ENCODE measurements at regions not wholly inside any gene's neighbourhood (a gene's known extent, or its start where the extent isn't known, plus 50 kb on each side); places are given as distances from the start of the nearest gene placed in this dataset.

- no peaks in the 10 kb centered on the region for H3K36me3 ChIP-seq
- intact Hi-C loops (cut with DNase I), result no loop called here
- peaks cover 6% of the 10 kb centered on the region for H3K9me3 ChIP-seq
- H3K27ac ChIP-seq, result no peak overlapping the region
- TF ChIP-seq POLR2A (IDR thresholded peaks at IDR 0.05) (no peak), POLR2AphosphoS5 (IDR thresholded peaks at IDR 0.05; ENCODE audit: insufficient read depth in 1 of 2, low read depth in 1 of 2) (no peak), CTCF (IDR thresholded peaks at IDR 0.05) (no peak)
- DNase-seq (ENCODE audit: extremely low spot score in 2 of 2), result no peak
- H3K4me1 ChIP-seq, result no peaks in the 10 kb centered on the region
- no peak overlapping the region for H3K4me3 ChIP-seq
- no peaks in the 10 kb centered on the region for H3K27me3 ChIP-seq
These were observed 93.2 kb upstream of the PRR5 start for GRCh38 chr22:44608597-44609399.

- no peak overlapping the region for H3K27ac ChIP-seq
- TF ChIP-seq CTCF (IDR thresholded peaks at IDR 0.05) (no peak), POLR2AphosphoS5 (IDR thresholded peaks at IDR 0.05; ENCODE audit: insufficient read depth in 1 of 2, low read depth in 1 of 2) (no peak), POLR2A (IDR thresholded peaks at IDR 0.05) (no peak)
- H3K4me1 ChIP-seq, result no peaks in the 10 kb centered on the region
- intact Hi-C loops (cut with DNase I), result no loop called here
- H3K4me3 ChIP-seq, result no peak overlapping the region
- H3K27me3 ChIP-seq, result no peaks in the 10 kb centered on the region
- H3K9me3 ChIP-seq, result peaks cover 2% of the 10 kb centered on the region
- DNase-seq (ENCODE audit: extremely low spot score in 2 of 2), result no peak
- H3K36me3 ChIP-seq, result no peaks in the 10 kb centered on the region
These were observed 95.9 kb upstream of the PRR5 start for GRCh38 chr22:44606126-44606525.

GRCh38 chr22:44605486-44605885 lies 96.5 kb upstream of the PRR5 start:
- H3K27me3 ChIP-seq, result no peaks in the 10 kb centered on the region
- H3K27ac ChIP-seq, result no peak overlapping the region
- H3K4me1 ChIP-seq, result no peaks in the 10 kb centered on the region
- TF ChIP-seq POLR2A (IDR thresholded peaks at IDR 0.05), result no peak
- TF ChIP-seq CTCF (IDR thresholded peaks at IDR 0.05), result no peak
- no peak for TF ChIP-seq POLR2AphosphoS5 (IDR thresholded peaks at IDR 0.05; ENCODE audit: insufficient read depth in 1 of 2, low read depth in 1 of 2)
- intact Hi-C loops (cut with DNase I), result no loop called here
- no peak overlapping the region for H3K4me3 ChIP-seq
- no peaks in the 10 kb centered on the region for H3K36me3 ChIP-seq
- DNase-seq (ENCODE audit: extremely low spot score in 2 of 2), result no peak
- no peaks in the 10 kb centered on the region for H3K9me3 ChIP-seq

GRCh38 chr22:44604991-44605390 lies 97.0 kb upstream of the PRR5 start:
- Histone ChIP-seq H3K27me3 (no peaks in the 10 kb centered on the region), H3K9me3 (no peaks in the 10 kb centered on the region), H3K27ac (no peak overlapping the region), H3K4me3 (no peak overlapping the region), H3K36me3 (no peaks in the 10 kb centered on the region), H3K4me1 (no peaks in the 10 kb centered on the region)
- intact Hi-C loops (cut with DNase I), result no loop called here
- no peak for TF ChIP-seq POLR2AphosphoS5 (IDR thresholded peaks at IDR 0.05; ENCODE audit: insufficient read depth in 1 of 2, low read depth in 1 of 2)
- no peak for TF ChIP-seq CTCF (IDR thresholded peaks at IDR 0.05)
- no peak for TF ChIP-seq POLR2A (IDR thresholded peaks at IDR 0.05)
- DNase-seq (ENCODE audit: extremely low spot score in 2 of 2), result no peak

- H3K36me3 ChIP-seq, result no peaks in the 10 kb centered on the region
- TF ChIP-seq POLR2A (IDR thresholded peaks at IDR 0.05), result no peak
- TF ChIP-seq CTCF (IDR thresholded peaks at IDR 0.05), result no peak
- H3K4me3 ChIP-seq, result no peak overlapping the region
- no peak for DNase-seq (ENCODE audit: extremely low spot score in 2 of 2)
- no peaks in the 10 kb centered on the region for H3K4me1 ChIP-seq
- H3K27ac ChIP-seq, result no peak overlapping the region
- intact Hi-C loops (cut with DNase I), result no loop called here
- H3K27me3 ChIP-seq, result no peaks in the 10 kb centered on the region
- no peaks in the 10 kb centered on the region for H3K9me3 ChIP-seq
These were observed 97.5 kb upstream of the PRR5 start for GRCh38 chr22:44604455-44604854.
